ENCODE measurements at regions not wholly inside any gene's neighbourhood (a gene's known extent, or its start where the extent isn't known, plus 50 kb on each side); places are given as distances from the start of the nearest gene placed in this dataset.

GRCh38 chr11:134483857-134484256 is 71.8 kb upstream of the B3GAT1 start:
- Histone ChIP-seq H3K27me3 (ENCODE audit: control insufficient read depth in 5 of 5, insufficient read depth in 4 of 5, low read length in 5 of 5) (peaks cover 2 to 22% (median 3%) of the 10 kb centered on the region in 5 donors), H3K9ac (ENCODE audit: low read length in 5 of 5) (no peak overlapping the region), H3K27ac (ENCODE audit: low read depth, low read length) (no peak overlapping the region), H3K4me3 (ENCODE audit: low read depth in 1 of 5, low read length in 5 of 5) (no peak overlapping the region), H3K36me3 (ENCODE audit: control insufficient read depth in 5 of 5, insufficient read depth in 5 of 5, low read length in 5 of 5) (no peaks in the 10 kb centered on the region), H3K9me3 (ENCODE audit: control insufficient read depth in 5 of 5, low read length in 5 of 5) (peaks cover 0 to 3% (median 0%) of the 10 kb centered on the region in 5 donors), H3K4me1 (ENCODE audit: control insufficient read depth in 5 of 5, insufficient read depth in 5 of 5, low read length in 5 of 5) (no peaks in the 10 kb centered on the region)

GRCh38 chr11:134483291-134483690 is 71.2 kb upstream of the B3GAT1 start:
- peaks cover 0 to 3% (median 0%) of the 10 kb centered on the region in 5 donors for H3K9me3 ChIP-seq (ENCODE audit: control insufficient read depth in 5 of 5, low read length in 5 of 5)
- H3K4me1 ChIP-seq (ENCODE audit: control insufficient read depth in 5 of 5, insufficient read depth in 5 of 5, low read length in 5 of 5) = no peaks in the 10 kb centered on the region
- no peak overlapping the region for H3K9ac ChIP-seq (ENCODE audit: low read length in 5 of 5)
- no peak overlapping the region for H3K27ac ChIP-seq (ENCODE audit: low read depth, low read length)
- H3K36me3 ChIP-seq (ENCODE audit: control insufficient read depth in 5 of 5, insufficient read depth in 5 of 5, low read length in 5 of 5) = no peaks in the 10 kb centered on the region
- H3K4me3 ChIP-seq (ENCODE audit: low read depth in 1 of 5, low read length in 5 of 5) = no peak overlapping the region
- H3K27me3 ChIP-seq (ENCODE audit: control insufficient read depth in 5 of 5, insufficient read depth in 4 of 5, low read length in 5 of 5) = peaks cover 0 to 22% (median 2%) of the 10 kb centered on the region in 5 donors

GRCh38 chr11:134482865-134483264 is 70.8 kb upstream of the B3GAT1 start:
- Histone ChIP-seq H3K4me1 (ENCODE audit: control insufficient read depth in 5 of 5, insufficient read depth in 5 of 5, low read length in 5 of 5) (no peaks in the 10 kb centered on the region), H3K9ac (ENCODE audit: low read length in 5 of 5) (no peak overlapping the region), H3K9me3 (ENCODE audit: control insufficient read depth in 5 of 5, low read length in 5 of 5) (peaks cover 0 to 3% (median 0%) of the 10 kb centered on the region in 5 donors), H3K4me3 (ENCODE audit: low read depth in 1 of 5, low read length in 5 of 5) (no peak overlapping the region), H3K27ac (ENCODE audit: low read depth, low read length) (no peak overlapping the region), H3K36me3 (ENCODE audit: control insufficient read depth in 5 of 5, insufficient read depth in 5 of 5, low read length in 5 of 5) (no peaks in the 10 kb centered on the region), H3K27me3 (ENCODE audit: control insufficient read depth in 5 of 5, insufficient read depth in 4 of 5, low read length in 5 of 5) (peaks cover 0 to 22% (median 2%) of the 10 kb centered on the region in 5 donors)

GRCh38 chr11:134481933-134482527 is 70.0 kb upstream of the B3GAT1 start:
- Histone ChIP-seq H3K4me1 (ENCODE audit: control insufficient read depth in 5 of 5, insufficient read depth in 5 of 5, low read length in 5 of 5) (no peaks in the 10 kb centered on the region), H3K9me3 (ENCODE audit: control insufficient read depth in 5 of 5, low read length in 5 of 5) (peaks cover 0 to 3% (median 0%) of the 10 kb centered on the region in 5 donors), H3K36me3 (ENCODE audit: control insufficient read depth in 5 of 5, insufficient read depth in 5 of 5, low read length in 5 of 5) (no peaks in the 10 kb centered on the region), H3K27ac (ENCODE audit: low read depth, low read length) (no peak overlapping the region), H3K27me3 (ENCODE audit: control insufficient read depth in 5 of 5, insufficient read depth in 4 of 5, low read length in 5 of 5) (peaks cover 0 to 19% (median 6%) of the 10 kb centered on the region in 5 donors), H3K9ac (ENCODE audit: low read length in 5 of 5) (no peak overlapping the region), H3K4me3 (ENCODE audit: low read depth in 1 of 5, low read length in 5 of 5) (no peak overlapping the region)

GRCh38 chr11:134481135-134481534 is 69.1 kb upstream of the B3GAT1 start:
- Histone ChIP-seq H3K9me3 (ENCODE audit: control insufficient read depth in 5 of 5, low read length in 5 of 5) (peaks cover 0 to 3% (median 0%) of the 10 kb centered on the region in 5 donors), H3K4me3 (ENCODE audit: low read depth in 1 of 5, low read length in 5 of 5) (no peak overlapping the region), H3K9ac (ENCODE audit: low read length in 5 of 5) (no peak overlapping the region), H3K36me3 (ENCODE audit: control insufficient read depth in 5 of 5, insufficient read depth in 5 of 5, low read length in 5 of 5) (no peaks in the 10 kb centered on the region), H3K27ac (ENCODE audit: low read depth, low read length) (no peak overlapping the region), H3K27me3 (ENCODE audit: control insufficient read depth in 5 of 5, insufficient read depth in 4 of 5, low read length in 5 of 5) (peaks cover 0 to 15% (median 7%) of the 10 kb centered on the region in 5 donors), H3K4me1 (ENCODE audit: control insufficient read depth in 5 of 5, insufficient read depth in 5 of 5, low read length in 5 of 5) (no peaks in the 10 kb centered on the region)

- H3K27me3 ChIP-seq (ENCODE audit: control insufficient read depth in 5 of 5, insufficient read depth in 4 of 5, low read length in 5 of 5) = peaks cover 0 to 14% (median 9%) of the 10 kb centered on the region in 5 donors
- no peak overlapping the region for H3K4me3 ChIP-seq (ENCODE audit: low read depth in 1 of 5, low read length in 5 of 5)
- H3K9ac ChIP-seq (ENCODE audit: low read length in 5 of 5) = no peak overlapping the region
- no peaks in the 10 kb centered on the region for H3K36me3 ChIP-seq (ENCODE audit: control insufficient read depth in 5 of 5, insufficient read depth in 5 of 5, low read length in 5 of 5)
- no peaks in the 10 kb centered on the region for H3K4me1 ChIP-seq (ENCODE audit: control insufficient read depth in 5 of 5, insufficient read depth in 5 of 5, low read length in 5 of 5)
- H3K9me3 ChIP-seq (ENCODE audit: control insufficient read depth in 5 of 5, low read length in 5 of 5) = peaks cover 0 to 4% (median 0%) of the 10 kb centered on the region in 5 donors
- H3K27ac ChIP-seq (ENCODE audit: low read depth, low read length) = no peak overlapping the region
These were observed 68.2 kb upstream of the B3GAT1 start for GRCh38 chr11:134480136-134480712.

- Histone ChIP-seq H3K4me1 (ENCODE audit: control insufficient read depth in 5 of 5, insufficient read depth in 5 of 5, low read length in 5 of 5) (no peaks in the 10 kb centered on the region), H3K9ac (ENCODE audit: low read length in 5 of 5) (no peak overlapping the region), H3K4me3 (ENCODE audit: low read depth in 1 of 5, low read length in 5 of 5) (no peak overlapping the region), H3K36me3 (ENCODE audit: control insufficient read depth in 5 of 5, insufficient read depth in 5 of 5, low read length in 5 of 5) (no peaks in the 10 kb centered on the region), H3K27me3 (ENCODE audit: control insufficient read depth in 5 of 5, insufficient read depth in 4 of 5, low read length in 5 of 5) (peaks cover 0 to 19% (median 10%) of the 10 kb centered on the region in 5 donors), H3K27ac (ENCODE audit: low read depth, low read length) (no peak overlapping the region), H3K9me3 (ENCODE audit: control insufficient read depth in 5 of 5, low read length in 5 of 5) (peaks cover 0 to 6% (median 0%) of the 10 kb centered on the region in 5 donors)
These were observed 67.4 kb upstream of the B3GAT1 start for GRCh38 chr11:134479206-134480135.

- no peak overlapping the region for H3K27ac ChIP-seq (ENCODE audit: low read depth, low read length)
- H3K4me1 ChIP-seq (ENCODE audit: control insufficient read depth in 5 of 5, insufficient read depth in 5 of 5, low read length in 5 of 5) = no peaks in the 10 kb centered on the region
- H3K9ac ChIP-seq (ENCODE audit: low read length in 5 of 5) = no peak overlapping the region
- H3K9me3 ChIP-seq (ENCODE audit: control insufficient read depth in 5 of 5, low read length in 5 of 5) = peaks cover 0 to 6% (median 0%) of the 10 kb centered on the region in 5 donors
- H3K36me3 ChIP-seq (ENCODE audit: control insufficient read depth in 5 of 5, insufficient read depth in 5 of 5, low read length in 5 of 5) = no peaks in the 10 kb centered on the region
- H3K27me3 ChIP-seq (ENCODE audit: control insufficient read depth in 5 of 5, insufficient read depth in 4 of 5, low read length in 5 of 5) = peaks cover 0 to 26% (median 10%) of the 10 kb centered on the region in 5 donors
- H3K4me3 ChIP-seq (ENCODE audit: low read depth in 1 of 5, low read length in 5 of 5) = no peak overlapping the region
These were observed 66.6 kb upstream of the B3GAT1 start for GRCh38 chr11:134478611-134479010.

GRCh38 chr11:134478176-134478575 is 66.1 kb upstream of the B3GAT1 start:
- no peaks in the 10 kb centered on the region for H3K36me3 ChIP-seq (ENCODE audit: control insufficient read depth in 5 of 5, insufficient read depth in 5 of 5, low read length in 5 of 5)
- H3K27me3 ChIP-seq (ENCODE audit: control insufficient read depth in 5 of 5, insufficient read depth in 4 of 5, low read length in 5 of 5) = peaks cover 0 to 29% (median 13%) of the 10 kb centered on the region in 5 donors

GRCh38 chr11:134477486-134477885 is 65.4 kb upstream of the B3GAT1 start:
- Histone ChIP-seq H3K9me3 (ENCODE audit: control insufficient read depth in 5 of 5, low read length in 5 of 5) (peaks cover 0 to 6% (median 0%) of the 10 kb centered on the region in 5 donors), H3K36me3 (ENCODE audit: control insufficient read depth in 5 of 5, insufficient read depth in 5 of 5, low read length in 5 of 5) (no peaks in the 10 kb centered on the region), H3K27me3 (ENCODE audit: control insufficient read depth in 5 of 5, insufficient read depth in 4 of 5, low read length in 5 of 5) (peaks cover 5 to 29% (median 19%) of the 10 kb centered on the region in 5 donors)

More at GRCh38 chr11:134478176-134478575, 66.1 kb upstream of the B3GAT1 start:
- Histone ChIP-seq H3K4me1 (ENCODE audit: control insufficient read depth in 5 of 5, insufficient read depth in 5 of 5, low read length in 5 of 5) (no peaks in the 10 kb centered on the region), H3K27ac (ENCODE audit: low read depth, low read length) (no peak overlapping the region), H3K4me3 (ENCODE audit: low read depth in 1 of 5, low read length in 5 of 5) (no peak overlapping the region), H3K9ac (ENCODE audit: low read length in 5 of 5) (no peak overlapping the region), H3K9me3 (ENCODE audit: control insufficient read depth in 5 of 5, low read length in 5 of 5) (peaks cover 0 to 6% (median 0%) of the 10 kb centered on the region in 5 donors)

More at GRCh38 chr11:134477486-134477885, 65.4 kb upstream of the B3GAT1 start:
- no peaks in the 10 kb centered on the region for H3K4me1 ChIP-seq (ENCODE audit: control insufficient read depth in 5 of 5, insufficient read depth in 5 of 5, low read length in 5 of 5)
- H3K27ac ChIP-seq (ENCODE audit: low read depth, low read length) = no peak overlapping the region
- no peak overlapping the region for H3K9ac ChIP-seq (ENCODE audit: low read length in 5 of 5)
- H3K4me3 ChIP-seq (ENCODE audit: low read depth in 1 of 5, low read length in 5 of 5) = no peak overlapping the region
